ENCODE measurements at regions not wholly inside any gene's neighbourhood (a gene's known extent, or its start where the extent isn't known, plus 50 kb on each side); places are given as distances from the start of the nearest gene placed in this dataset.

GRCh38 chr12:93080994-93081809, 152.1 kb upstream of the EEA1 start:
- TF ChIP-seq, protein P1, sequence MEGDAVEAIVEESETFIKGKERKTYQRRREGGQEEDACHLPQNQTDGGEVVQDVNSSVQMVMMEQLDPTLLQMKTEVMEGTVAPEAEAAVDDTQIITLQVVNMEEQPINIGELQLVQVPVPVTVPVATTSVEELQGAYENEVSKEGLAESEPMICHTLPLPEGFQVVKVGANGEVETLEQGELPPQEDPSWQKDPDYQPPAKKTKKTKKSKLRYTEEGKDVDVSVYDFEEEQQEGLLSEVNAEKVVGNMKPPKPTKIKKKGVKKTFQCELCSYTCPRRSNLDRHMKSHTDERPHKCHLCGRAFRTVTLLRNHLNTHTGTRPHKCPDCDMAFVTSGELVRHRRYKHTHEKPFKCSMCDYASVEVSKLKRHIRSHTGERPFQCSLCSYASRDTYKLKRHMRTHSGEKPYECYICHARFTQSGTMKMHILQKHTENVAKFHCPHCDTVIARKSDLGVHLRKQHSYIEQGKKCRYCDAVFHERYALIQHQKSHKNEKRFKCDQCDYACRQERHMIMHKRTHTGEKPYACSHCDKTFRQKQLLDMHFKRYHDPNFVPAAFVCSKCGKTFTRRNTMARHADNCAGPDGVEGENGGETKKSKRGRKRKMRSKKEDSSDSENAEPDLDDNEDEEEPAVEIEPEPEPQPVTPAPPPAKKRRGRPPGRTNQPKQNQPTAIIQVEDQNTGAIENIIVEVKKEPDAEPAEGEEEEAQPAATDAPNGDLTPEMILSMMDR (IDR thresholded peaks at IDR 0.05; ENCODE audit: low read depth, low read length, poor library complexity, severe bottlenecking), result no peak
- no peak for TF ChIP-seq EZH2phosphoT487 (IDR thresholded peaks at IDR 0.05; ENCODE audit: borderline replicate concordance, low read length)

Data from DOHH2 (cell line).